ENCODE measurements at regions not wholly inside any gene's neighbourhood (a gene's known extent, or its start where the extent isn't known, plus 50 kb on each side); places are given as distances from the start of the nearest gene placed in this dataset.

DNA sequence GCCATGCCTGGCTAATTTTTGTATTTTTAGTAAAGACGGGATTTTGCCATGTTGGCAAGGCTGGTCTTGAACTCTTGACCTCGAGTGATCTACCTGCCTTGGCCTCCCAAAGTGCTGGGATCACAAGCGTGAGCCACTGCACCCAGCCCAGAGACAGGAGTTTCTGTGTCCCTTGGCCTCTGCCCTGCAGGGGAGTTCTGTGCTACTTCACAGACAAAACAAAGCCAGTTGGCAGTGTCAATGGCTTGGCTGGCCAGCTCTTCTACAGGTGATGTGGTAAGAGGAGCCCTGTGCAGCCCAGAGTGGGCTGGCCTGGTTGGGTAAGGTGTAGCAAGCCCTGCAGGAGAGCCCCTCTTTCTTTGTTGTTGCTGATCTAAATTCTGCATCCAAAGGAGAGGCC, 60.5 kb upstream of the SHISAL1 start:
- 0 out of 4 replicates have a peak, but pooled peaks cover 6% of the 10 kb centered on the region in 2 experiments for H3K9me3 ChIP-seq (ENCODE audit: control insufficient read depth in 1 of 2, insufficient read depth in 1 of 2, low read depth in 1 of 2, low read length in 2 of 2)
- H3K9me2 ChIP-seq (ENCODE audit: insufficient read depth), result no peaks in the 10 kb centered on the region
- ATAC-seq (no peak), DNase-seq (ENCODE audit: low read depth, low spot score) (no peak)
- H2AFZ ChIP-seq (ENCODE audit: low read depth, low read length, poor library complexity, severe bottlenecking), result no peak overlapping the region
- no peaks in the 10 kb centered on the region for H3K36me3 ChIP-seq (ENCODE audit: control insufficient read depth in 1 of 2, insufficient read depth in 2 of 2, low read length in 2 of 2)
- H3K9ac ChIP-seq (ENCODE audit: low read length), result no peak overlapping the region
- no peaks in the 10 kb centered on the region for H3K79me2 ChIP-seq (ENCODE audit: insufficient read depth, low read length)
- TF ChIP-seq, protein P1, sequence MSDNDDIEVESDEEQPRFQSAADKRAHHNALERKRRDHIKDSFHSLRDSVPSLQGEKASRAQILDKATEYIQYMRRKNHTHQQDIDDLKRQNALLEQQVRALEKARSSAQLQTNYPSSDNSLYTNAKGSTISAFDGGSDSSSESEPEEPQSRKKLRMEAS (IDR thresholded peaks at IDR 0.05), result no peak
- TF ChIP-seq TCF7L2 (IDR thresholded peaks at IDR 0.05; ENCODE audit: borderline replicate concordance, extremely low read depth, insufficient read depth, insufficient read length), result no peak
- no peaks in the 10 kb centered on the region for H3K27me3 ChIP-seq (ENCODE audit: insufficient read depth, low read length)
- H3K4me3 ChIP-seq (replicated peaks in 1 of 2; ENCODE audit: low read depth in 1 of 2, low read length in 2 of 2), result no peak overlapping the region
- ChIA-PET POLR2A (no interaction called here), RAD21 (ENCODE audit: low non-redundant PET in 1 of 2, low total read pairs in 2 of 2, uncharacterized antibody in 2 of 2, unreplicated experiment in 2 of 2) (no interaction called here), CTCF (no interaction called here)
- no TSS peak for BruUV-seq (replicated peaks)
- H3K27ac ChIP-seq (ENCODE audit: low read depth, low read length), result no peak overlapping the region
- intact Hi-C loops (cut with micrococcal nuclease), result no loop called here
- no peak overlapping the region for H3K4me2 ChIP-seq (ENCODE audit: low read length)
- H3K4me1 ChIP-seq (ENCODE audit: control insufficient read depth in 1 of 2, insufficient read depth in 2 of 2, low read length in 2 of 2), result no peaks in the 10 kb centered on the region
- no peaks in the 10 kb centered on the region for H4K20me1 ChIP-seq (ENCODE audit: insufficient read depth)

DNA sequence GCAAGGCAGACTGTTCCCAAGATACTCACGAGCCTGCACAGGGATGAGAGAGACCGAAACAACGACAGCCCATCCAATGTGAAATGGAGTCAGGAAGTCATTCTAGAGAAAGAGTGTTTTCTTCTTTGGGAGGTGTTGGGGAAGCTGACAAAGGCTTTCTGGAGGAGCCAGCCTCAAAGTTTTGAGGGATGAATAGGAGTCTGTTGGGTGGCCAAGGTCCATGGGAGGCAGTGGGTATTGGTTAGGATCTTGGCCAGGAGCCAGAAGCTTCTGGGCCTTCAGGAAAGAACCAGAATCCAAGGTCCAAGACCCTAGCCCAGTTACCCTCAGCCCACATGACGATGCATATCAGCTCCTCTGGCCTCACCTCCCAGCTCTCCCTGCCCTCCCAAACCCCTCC, 59.9 kb upstream of the SHISAL1 start:
- H2AFZ ChIP-seq (ENCODE audit: low read depth, low read length, poor library complexity, severe bottlenecking), result no peak overlapping the region
- no peaks in the 10 kb centered on the region for H3K27me3 ChIP-seq (ENCODE audit: insufficient read depth, low read length)
- H3K9me2 ChIP-seq (ENCODE audit: insufficient read depth), result no peaks in the 10 kb centered on the region
- no peaks in the 10 kb centered on the region for H4K20me1 ChIP-seq (ENCODE audit: insufficient read depth)
- H3K4me1 ChIP-seq (ENCODE audit: control insufficient read depth in 1 of 2, insufficient read depth in 2 of 2, low read length in 2 of 2), result no peaks in the 10 kb centered on the region
- no peak overlapping the region for H3K9ac ChIP-seq (ENCODE audit: low read length)
- ChIA-PET RAD21 (ENCODE audit: low non-redundant PET in 1 of 2, low total read pairs in 2 of 2, uncharacterized antibody in 2 of 2, unreplicated experiment in 2 of 2) (no interaction called here), CTCF (no interaction called here), POLR2A (no interaction called here)
- H3K36me3 ChIP-seq (ENCODE audit: control insufficient read depth in 1 of 2, insufficient read depth in 2 of 2, low read length in 2 of 2), result no peaks in the 10 kb centered on the region
- ATAC-seq (no peak), DNase-seq (ENCODE audit: low read depth, low spot score) (no peak)
- no peak overlapping the region for H3K4me2 ChIP-seq (ENCODE audit: low read length)
- TF ChIP-seq FOSL1 (IDR thresholded peaks at IDR 0.05; ENCODE audit: low read depth) (no peak), ZNF274 (IDR thresholded peaks at IDR 0.05; ENCODE audit: low read depth, low read length) (no peak), EZH2 (IDR thresholded peaks at IDR 0.05) (no peak), ELF1 (IDR thresholded peaks at IDR 0.05; ENCODE audit: borderline replicate concordance, low read depth) (no peak), POLR2A (IDR thresholded peaks at IDR 0.05; ENCODE audit: borderline replicate concordance, extremely low read depth, insufficient read depth, insufficient read length) (no peak), YY1 (IDR thresholded peaks at IDR 0.05; ENCODE audit: extremely low read depth, insufficient replicate concordance, low read depth, low read length) (no peak), POLR2AphosphoS5 (IDR thresholded peaks at IDR 0.05; ENCODE audit: low read depth, low read length) (no peak), TCF7L2 (IDR thresholded peaks at IDR 0.05; ENCODE audit: borderline replicate concordance, extremely low read depth, insufficient read depth, insufficient read length) (no peak)
- H3K27ac ChIP-seq (ENCODE audit: low read depth, low read length), result no peak overlapping the region
- no peaks in the 10 kb centered on the region for H3K79me2 ChIP-seq (ENCODE audit: insufficient read depth, low read length)
- H3K4me3 ChIP-seq (replicated peaks in 1 of 2; ENCODE audit: low read depth in 1 of 2, low read length in 2 of 2), result no peak overlapping the region
- intact Hi-C loops (cut with micrococcal nuclease), result no loop called here
- BruUV-seq (replicated peaks), result no TSS peak
- 0 out of 4 replicates have a peak, but pooled peaks cover under 1 to 6% of the 10 kb centered on the region in 2 experiments for H3K9me3 ChIP-seq (ENCODE audit: control insufficient read depth in 1 of 2, insufficient read depth in 1 of 2, low read depth in 1 of 2, low read length in 2 of 2)

Measured in HCT116 (cell line).